ENCODE measurements at regions not wholly inside any gene's neighbourhood (a gene's known extent, or its start where the extent isn't known, plus 50 kb on each side); places are given as distances from the start of the nearest gene placed in this dataset.

DNA sequence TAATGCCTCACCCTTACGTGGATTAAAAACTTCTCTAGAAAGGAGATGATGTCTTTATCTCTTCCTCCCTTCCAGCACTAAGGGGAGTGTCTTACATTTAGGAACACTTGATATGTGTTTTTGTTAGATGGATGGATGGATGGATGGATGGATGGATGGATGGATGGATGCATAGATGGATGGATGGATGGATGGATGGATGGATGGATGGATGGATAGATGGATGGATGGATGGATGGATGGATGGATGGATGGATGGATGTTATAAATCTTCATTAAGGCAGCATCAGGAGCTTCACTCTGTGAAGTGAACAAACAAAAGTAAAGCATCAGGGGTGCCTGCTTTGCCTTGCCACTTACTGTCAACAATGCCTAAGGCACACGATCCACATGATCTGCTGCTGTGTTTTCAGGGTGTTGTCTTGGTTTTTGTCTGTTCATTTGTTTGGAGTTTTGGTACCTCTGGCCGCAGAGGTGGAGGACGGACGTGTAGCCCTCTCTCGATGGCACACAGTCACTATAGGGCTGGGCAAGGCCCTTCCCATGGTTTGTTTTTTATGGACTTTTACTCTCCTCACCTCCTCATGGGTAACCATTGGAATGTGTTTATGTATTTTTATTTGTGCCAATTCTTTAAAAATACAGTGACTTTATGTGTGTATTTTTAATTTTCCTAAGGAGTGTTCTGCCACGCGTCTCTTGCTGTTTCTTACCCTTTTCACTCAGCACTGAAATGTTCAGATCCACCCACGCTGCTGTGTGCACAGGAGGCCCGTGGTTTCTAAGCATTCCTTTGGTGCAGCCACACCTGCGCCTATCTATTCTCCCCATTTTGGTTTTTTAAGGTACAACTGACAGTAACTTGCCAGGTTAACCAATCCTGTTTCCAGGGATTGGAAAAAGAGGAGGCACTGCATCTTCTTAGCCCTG lies 91.8 kb upstream of the ENPP6 start:
- DNase-seq: no peak

DNA sequence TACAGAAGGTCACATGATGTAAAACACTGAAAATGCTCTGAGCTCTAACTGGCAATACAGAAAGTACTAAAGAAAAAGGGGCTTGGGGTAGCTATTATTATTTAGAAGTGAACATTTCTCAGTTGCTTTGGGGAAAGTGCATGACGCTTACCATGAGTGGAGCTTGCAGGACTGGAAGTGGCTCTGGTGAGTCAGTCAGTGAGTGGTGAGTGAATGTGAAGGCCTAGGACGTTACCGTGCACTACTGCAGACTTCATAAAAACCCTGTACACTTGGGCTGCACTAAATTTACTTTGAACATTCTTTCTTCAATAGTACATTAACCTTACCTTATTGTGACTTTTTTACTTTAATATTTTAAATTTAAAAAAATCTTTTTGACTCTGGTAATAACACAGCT lies 89.3 kb upstream of the ENPP6 start:
- no peak for DNase-seq

DNA sequence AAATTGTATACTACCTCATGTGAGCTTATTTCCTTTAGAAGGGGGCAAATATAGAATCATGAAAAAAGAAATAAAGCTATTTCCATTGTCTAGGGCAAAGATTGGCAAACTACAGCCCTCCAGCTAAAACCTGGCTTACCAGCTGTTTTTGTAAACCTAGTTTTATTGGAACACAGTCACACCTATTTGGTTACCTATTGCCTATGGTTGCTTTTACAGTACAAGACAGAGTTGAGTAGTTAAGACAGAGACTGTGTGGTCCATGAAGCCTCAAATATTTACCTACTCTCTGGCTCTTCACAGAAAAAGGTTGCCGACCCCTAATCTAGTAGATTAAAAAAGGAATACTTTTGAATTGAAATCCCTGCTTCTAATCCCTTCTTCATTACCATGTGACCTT lies 88.8 kb upstream of the ENPP6 start:
- DNase-seq: no peak

DNA sequence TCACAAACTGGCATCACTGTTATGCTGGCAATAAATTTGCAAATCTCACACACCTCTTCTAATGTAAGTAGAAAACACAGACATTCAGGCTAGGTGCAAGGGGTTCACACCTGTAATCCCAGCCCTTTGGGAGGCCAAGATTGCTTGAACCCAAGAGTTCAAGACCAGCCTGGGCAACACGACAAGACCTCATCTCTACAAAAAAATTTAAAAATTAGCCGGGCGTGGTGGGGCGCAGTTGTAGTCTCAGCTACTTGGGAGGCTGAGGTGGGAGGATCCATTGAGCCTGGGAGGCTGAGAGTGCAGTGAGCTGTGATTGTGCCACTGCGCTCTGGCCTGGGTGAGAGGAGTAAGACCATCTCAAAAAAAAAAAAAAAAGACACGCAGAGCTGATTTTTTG lies 83.1 kb upstream of the ENPP6 start:
- DNase-seq: no peak

DNA sequence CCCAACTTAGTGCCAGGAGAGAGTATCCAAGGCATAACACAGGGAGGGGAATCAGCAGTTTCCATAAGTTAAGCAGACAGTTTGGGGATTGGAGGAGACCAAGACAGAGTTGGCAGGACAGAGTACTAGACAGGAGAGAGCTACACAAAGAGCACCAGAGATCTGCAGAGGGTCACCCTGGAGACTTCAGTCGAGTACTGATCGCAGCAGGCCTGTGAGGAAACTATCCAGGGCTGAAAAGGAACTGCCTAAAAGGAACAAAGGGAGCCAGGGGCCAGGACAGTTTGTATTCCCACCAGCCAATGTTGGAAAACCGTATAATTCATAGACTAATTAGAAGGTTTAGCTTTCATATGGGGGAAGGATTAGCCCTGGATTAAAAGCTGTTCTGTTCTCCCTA lies 80.6 kb upstream of the ENPP6 start:
- DNase-seq: no peak

DNA sequence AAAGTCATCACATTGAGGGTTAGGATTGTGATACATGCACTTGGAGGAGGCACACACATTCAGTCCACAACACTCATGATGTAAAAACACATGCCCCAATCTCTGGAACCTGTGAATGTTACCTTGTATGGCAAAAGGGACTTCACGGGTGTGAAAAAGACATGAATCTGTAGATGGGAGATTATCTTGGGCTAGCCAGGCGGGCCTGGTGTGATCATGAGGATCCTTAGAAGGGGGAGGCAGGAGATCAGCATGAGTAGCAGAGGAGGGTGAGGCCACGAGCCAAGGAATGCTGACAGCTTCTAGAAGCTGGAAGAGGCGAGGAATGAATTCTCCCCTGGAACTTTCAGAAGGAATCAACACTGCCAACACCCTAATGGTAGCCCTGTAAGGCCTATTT lies 77.5 kb upstream of the ENPP6 start:
- DNase-seq: no peak

DNA sequence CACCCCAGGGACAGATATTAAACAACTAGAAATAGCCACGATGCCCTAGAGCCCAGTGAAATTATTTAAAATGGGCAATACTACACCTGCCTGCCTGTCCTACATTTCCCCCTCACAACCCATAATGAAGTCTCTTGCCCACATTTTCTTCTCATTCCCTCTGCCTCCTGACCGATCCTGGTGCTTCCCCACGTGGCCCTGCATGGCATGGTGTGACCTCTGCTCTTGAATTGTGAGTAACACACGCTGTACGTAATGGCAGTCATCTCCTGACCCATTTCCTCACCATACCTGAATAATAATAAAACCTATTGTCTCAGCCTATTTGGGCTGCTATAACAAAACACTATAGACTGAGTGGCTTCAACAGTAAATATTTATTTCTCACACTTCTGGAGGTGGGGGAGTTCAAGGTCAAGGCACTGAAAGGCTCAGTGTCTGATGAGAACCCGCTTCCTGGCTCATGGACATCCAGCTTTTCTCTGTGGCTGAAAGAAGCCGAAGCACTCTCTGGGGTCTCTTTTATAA lies 77.0 kb upstream of the ENPP6 start:
- DNase-seq: no peak

DNA sequence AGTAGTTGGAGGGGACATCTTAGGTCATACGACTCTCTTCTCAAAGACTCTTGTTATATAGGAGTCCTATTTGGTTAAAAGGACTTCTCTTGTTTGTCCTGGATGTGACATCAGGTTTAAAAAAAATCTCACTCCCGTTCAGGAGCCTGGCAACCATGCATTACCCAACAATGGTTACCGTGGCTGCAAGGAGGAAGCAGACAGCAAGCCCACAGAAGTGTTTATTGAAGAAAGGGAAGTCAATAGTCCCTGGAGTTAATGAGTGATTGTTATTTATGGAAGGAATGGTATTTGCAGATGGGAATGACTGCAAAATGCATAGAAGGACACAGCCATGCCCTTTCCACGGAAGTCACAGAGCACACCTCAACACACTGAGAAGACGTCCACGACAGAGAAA lies 75.9 kb upstream of the ENPP6 start:
- DNase-seq: peak; percentile 28

DNA sequence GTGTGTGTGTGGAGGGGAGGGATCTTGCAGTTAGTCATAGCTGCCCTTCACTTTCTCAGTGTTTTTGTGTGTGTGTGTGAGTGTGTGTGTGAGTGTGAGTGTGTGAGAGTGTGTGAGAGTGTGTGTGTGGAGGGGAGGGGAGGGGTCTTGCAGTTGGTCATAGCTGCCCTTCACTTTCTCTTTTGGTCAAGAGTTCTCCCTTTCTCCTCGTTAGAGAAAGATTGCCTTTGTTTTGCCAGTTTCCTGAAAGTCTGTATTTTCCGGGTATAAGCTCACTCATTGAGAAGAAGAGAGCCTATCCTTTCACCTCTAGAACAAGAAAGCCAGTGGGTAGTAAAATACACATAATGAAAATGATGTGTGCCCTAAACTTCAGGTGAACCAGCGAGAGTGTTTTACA lies 75.2 kb upstream of the ENPP6 start:
- no peak for DNase-seq

DNA sequence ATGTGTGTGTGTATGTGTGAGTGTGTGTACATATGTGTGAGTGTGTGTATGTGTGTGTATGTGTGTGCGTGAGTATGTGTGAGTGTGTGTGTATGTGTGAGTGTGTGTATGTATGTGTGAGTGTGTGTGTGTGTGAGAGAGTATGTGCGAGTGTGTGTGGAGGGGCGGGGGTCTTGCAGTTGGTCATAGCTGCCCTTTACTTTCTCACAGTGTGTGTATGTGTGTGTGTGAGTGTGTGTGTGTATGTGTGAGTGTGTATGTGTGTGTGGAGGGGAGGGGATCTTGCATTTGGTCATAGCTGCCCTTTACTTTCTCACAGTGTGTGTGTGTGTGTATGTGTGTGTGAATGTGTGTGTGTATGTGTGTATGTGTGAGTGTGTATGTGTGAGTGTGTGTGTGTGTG lies 74.8 kb upstream of the ENPP6 start:
- no peak for DNase-seq

DNA sequence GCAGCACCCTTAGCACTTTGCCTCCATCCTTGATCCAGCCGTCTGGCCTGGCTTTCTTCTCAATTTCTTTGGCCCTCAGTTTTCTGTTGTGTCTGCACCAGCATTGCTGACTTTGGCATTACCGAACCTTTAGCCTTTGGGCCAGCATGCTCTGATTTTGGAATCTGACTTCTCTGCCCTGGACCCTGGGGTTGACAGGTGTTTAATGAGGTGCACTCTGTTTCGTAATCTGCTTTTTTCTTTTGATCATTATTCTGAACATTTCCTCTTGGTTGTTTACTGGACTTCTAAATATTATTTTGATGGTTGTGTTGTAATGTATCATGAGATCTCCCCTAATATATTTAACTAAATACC lies 71.5 kb upstream of the ENPP6 start:
- DNase-seq: no peak

DNA sequence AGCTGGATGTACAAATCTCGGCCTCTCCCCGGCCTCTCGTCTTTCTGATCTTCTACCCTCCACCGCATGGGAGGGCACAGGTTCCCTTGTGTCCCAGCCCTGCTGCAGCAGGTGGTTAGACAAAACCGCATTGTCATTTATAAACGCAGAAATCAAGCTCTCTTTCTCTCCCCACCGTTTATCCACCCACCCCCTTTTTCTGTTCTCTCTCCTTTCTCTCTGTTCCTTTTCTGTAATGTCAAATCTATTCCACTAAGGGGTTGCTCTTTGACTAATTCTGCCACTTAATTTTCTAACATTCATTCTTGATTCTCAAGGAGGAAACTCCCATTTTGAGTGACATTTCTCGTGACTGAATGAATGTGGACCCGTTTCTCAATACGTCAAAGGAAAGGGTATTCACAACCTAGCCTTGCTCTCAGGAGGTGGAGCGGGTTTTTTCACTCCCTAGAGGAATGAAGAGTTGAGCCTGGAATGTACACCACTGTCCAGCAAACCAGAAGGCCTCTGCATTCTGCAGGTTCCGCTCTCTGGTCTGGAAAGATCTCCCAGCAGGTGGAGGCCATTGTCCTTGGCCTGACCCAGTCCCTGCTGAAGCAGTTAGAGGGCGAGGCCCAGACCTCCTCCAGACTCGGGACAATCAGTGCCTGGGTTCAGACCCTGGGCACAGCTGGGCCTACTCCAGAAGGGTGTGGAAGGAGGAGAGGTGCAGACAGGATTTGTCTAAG lies 70.9 kb upstream of the ENPP6 start:
- DNase-seq: no peak

DNA sequence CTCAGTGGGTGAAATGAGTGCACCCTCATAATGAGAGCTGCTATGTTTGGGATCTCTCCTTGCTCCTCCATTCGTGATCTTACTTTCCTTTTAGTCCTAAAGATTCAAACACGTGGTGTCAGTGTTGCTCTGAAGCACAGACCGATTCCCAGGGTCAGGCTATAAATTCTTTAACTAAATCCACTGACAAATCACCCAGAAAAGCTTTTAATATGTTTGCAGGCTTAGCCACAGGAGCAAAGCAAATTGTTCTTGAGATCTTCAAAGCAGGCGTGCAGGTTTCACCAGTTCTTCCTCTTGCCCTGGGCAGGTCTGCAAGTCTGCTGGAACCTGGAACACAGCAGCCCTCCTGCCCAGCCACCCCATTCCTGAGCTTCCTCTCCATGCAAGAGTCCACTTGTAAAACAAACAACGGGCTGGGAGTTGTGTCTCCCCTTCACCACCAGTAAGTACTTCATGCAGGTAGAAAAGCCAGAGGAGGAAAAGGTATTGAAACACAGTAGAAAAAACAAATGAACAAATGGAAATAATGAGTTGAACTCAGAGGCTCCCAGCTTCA lies 70.1 kb upstream of the ENPP6 start:
- no peak for DNase-seq

DNA sequence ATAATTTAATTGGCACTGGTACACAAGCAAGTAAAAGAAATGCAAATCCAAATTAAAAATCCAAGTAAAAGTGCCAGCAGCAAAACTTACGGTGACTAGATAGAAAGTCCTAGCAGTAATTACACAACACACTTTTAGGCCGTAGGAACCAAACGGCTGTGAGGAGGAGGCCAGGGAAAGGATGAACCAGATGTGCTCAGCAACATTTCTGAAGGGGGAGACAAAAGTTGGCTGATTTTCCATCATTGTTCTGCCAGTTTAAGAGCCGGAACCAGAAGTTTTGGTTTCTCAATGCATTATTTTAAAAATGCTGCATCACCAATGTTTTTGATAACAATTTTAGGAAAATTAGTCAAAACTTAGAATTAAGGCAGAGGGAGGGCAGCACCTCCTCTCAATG lies 68.7 kb upstream of the ENPP6 start:
- DNase-seq: no peak

DNA sequence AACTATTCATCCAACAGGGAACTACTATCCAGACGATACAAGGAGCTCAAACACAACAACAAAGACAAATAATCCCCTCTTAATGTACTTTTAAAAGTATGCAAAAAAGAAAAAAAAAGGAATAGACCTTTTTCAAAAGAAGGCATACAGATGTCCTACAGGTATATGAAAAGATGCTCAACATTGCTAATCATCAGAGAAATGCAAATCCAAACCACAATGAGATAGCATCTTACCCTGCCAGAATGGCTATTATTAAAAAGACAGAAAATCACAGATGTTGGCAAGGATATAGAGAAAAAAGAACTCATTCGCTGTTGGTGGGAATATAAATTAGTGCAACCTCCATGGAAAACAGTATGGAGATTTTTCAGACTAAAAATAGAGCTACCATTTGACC lies 67.1 kb upstream of the ENPP6 start:
- no peak for DNase-seq

DNA sequence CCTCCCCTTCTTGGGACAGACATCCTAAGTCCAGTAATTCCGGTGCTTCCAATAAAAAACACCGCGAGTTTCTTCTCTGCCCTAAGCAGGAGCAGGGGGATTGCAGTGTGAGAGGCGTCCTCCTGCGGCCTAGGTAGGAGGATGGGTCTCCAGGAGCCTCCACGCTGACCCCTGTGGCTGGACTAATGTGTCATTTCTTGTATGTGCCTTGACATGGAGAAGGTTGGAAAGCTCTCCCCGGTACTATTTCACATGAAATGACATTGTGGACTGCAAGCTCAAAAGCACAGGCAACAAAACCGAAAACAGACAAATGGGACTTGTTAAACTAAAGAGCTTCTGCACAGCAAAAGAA lies 66.6 kb upstream of the ENPP6 start:
- no peak for DNase-seq

DNA sequence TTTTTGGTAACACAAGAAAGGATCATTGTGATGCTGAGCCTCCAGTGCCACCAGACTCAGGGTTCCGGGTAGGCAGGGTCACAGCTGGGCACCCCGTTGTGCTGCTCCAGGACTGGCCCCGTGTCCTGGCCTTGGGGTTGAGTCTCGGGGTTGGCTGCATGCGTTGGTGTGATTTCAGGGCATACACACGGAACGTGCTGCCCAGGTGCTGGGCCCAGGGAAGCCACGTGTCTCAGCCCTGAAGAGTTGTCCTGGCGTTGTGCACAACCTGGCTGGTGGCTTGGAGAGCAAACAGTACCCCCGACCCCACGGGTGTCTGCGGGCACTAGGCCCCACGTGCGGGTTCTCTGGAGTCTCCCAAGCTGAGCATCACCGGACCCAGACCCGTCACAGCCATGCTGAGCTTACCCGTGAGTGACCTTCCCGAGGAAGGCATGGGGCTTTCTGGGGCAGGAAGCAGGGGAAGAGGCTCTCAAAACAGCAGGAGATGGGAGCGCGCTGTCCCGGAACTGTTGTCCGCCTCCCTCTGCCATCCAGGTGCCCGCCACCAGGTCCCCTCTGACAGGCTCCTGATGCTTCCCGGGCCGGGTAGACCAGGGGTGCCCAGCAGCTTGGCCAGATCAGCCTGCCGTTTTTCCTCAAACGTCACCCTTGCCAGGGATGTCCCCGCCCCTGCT lies 66.1 kb upstream of the ENPP6 start:
- no peak for DNase-seq

DNA sequence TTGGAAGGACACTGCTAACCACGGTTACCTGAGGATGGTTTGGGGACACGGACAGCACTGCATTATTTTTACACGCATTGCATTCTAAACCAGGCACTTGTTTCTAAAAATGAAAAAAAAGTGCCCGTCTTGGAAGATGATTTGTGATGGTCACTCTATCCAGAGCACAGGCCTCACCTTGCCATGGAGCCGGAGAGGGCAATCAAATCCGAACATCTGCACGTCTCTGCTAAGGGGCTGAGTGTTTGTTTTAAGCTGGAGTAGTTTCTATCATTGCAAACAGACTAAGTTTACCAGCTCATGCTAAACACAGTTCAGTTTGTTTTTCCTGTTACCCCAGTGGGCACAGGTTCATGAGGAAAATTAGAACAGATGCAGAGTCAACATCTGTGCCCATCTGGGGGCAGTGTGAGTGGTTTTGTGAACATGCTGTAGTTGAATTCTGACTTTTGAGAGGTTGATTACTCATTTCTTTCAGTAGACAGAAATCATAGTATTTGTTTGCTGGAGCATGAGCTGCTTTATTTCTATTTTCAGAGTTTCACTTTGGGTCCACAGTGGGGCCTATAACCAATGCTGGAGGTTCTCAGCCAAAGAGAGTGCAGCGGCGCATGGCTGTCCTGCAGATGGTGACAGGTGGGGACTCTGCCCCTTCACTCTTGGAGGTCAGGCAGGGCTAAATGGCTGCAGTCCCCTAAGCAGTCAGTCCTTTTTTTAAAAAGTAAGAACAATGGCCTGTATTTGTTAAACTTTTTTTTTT lies 65.4 kb upstream of the ENPP6 start:
- DNase-seq: no peak

DNA sequence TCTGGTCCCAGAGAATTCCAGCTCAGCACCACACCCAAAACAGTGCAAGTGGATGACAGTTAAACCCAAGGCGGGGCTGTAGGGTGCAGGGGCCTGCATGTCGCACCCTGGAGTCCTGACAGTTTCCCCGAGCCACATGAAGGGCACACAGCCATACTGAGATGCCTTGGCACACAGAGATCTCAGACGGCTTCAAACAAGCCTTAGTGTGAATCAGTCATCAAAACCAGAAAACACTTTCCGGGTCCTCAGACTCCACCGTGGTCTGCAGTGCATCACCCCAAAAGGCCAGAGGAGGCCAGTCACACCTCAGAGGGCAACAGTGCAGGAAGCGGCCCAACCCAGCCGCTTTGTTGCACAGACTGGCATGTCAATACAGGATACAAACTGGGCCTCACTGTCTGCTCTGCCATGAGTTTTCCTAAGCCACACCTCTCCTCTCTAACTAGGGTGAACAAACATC lies 64.6 kb upstream of the ENPP6 start:
- DNase-seq: no peak

DNA sequence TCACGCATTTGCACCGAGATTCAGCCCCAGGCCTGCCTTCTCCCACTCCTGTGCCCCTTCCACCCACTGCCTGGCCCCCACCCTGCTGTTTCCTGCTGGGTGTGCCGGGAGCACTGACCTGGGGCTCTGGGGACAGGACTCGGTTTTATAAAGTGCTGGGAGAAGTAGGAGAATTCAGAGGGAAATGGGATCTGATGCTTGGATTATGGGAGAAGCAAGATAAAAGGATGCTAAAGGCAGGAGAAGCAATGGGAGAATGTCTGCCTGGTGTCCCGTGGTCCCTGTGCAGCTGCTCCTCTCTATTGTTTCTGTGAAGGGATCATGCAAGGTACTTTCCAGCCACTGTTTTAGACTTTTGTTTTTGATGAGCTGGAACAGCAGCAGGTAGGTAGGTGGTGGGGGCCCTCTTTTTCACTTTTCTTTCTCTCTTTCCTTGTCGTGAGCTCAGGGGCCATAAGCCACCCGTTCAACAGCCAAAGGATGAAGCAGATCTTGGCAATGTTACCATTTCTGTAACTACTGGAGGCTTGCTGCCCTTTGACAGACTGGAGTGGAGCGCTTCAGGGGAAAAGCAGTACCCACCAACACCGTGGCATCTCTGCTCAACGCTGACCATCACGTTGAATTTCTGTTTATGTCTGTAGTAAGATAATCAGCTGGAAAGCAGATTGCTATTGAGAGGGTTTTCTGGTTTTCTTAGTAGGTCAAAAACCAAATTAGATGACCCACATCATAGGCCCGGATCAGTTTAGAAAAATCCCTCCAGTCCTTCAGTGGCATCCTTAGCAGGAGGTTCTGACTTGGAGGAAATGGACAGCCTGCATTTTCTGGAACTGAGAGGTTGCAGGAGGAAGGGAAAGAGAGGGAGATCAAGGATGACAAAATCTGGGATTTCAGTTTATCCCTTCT lies 63.8 kb upstream of the ENPP6 start:
- no peak for DNase-seq

DNA sequence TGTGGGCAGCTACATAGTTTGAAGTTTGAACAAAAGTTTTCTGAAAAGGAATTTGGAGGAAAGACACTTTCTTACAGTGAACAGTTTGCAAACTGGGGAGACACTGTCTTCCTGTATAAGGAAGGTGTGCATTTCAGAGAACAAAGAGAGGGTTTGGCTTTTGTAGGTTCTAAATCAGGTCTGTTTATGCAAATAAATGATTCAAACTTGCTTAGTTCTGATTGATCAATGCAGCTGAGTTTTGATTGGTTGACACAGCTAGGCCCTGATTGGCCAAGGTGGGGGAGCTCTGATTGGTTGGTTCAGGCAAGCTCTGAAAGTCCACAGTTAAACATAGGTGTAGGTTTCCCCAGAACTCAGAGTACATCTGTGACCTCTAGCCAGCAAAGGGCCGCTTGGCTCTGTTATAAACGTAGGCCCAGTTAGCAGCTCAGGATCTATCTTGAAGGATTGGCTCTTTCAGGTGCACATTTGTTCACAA lies 63.0 kb upstream of the ENPP6 start:
- no peak for DNase-seq

Data from GDM1 (cell line).